NB4 (cell line): ENCODE measurements at regions not wholly inside any gene's neighbourhood (a gene's known extent, or its start where the extent isn't known, plus 50 kb on each side); places are given as distances from the start of the nearest gene placed in this dataset.

Experiments
- MYC ChIP-seq: IDR thresholded peaks from 2 replicates; pipeline ENCODE4 v1.6.1; 2011; ENCODE audit warnings: low read depth, low read length
- POLR2A ChIP-seq: IDR thresholded peaks from 2 replicates; pipeline ENCODE4 v1.6.1; 2011; ENCODE audit warnings: mild to moderate bottlenecking; ENCODE audit not compliant: insufficient read length; ENCODE audit errors: extremely low read depth

GRCh38 chr12:105799103-105799502 is 339.7 kb downstream of the NUAK1 start:
- TF ChIP-seq MYC (no peak), POLR2A (no peak)
